Mucosa of descending colon (tissue), 3 donors: ENCODE measurements at regions not wholly inside any gene's neighbourhood (a gene's known extent, or its start where the extent isn't known, plus 50 kb on each side); places are given as distances from the start of the nearest gene placed in this dataset.

Experiments used
- ATAC-seq: fragments of 200-7000 bp; cut with Tn5 transposase; one replicate; pipeline ENCODE4 v1.9.1; 2020; ENCODE audit warnings: mild to moderate bottlenecking, moderate library complexity
- DNase-seq, 3 donors: peaks; one replicate each; pipeline ENCODE4 v3.0.0-alpha.2; 2020
- H3K36me3 ChIP-seq: fragments of 200-600 bp; one replicate; pipeline ENCODE4 v1.8.0; 2021; ENCODE audit warnings: low read depth, mild to moderate bottlenecking
- H3K4me1 ChIP-seq: fragments of 200-600 bp; one replicate; pipeline ENCODE4 v1.8.0; 2021; ENCODE audit warnings: low read depth, mild to moderate bottlenecking
- H3K4me3 ChIP-seq: fragments of 200-600 bp; one replicate; pipeline ENCODE4 v1.8.0; 2021; ENCODE audit warnings: mild to moderate bottlenecking
- H3K9me3 ChIP-seq: fragments of 200-600 bp; one replicate; pipeline ENCODE4 v1.8.0; 2021; ENCODE audit warnings: mild to moderate bottlenecking
- CTCF ChIP-seq: fragments of 200-600 bp; IDR thresholded peaks from one replicate; pipeline ENCODE4 v1.8.0; 2022; ENCODE audit warnings: antibody characterized with exemption, mild to moderate bottlenecking
- intact Hi-C, 2 donors: fragments of 100-400 bp; cut with DNase I in 1 of 2; cut with micrococcal nuclease in 1 of 2; formaldehyde crosslinking; loops; one replicate each; pipeline versions ENCODE4 v1.11.0 to v1.11.1; 2022; cut with DNase I, micrococcal nuclease
- donor health status: DM: no; HTN: no; CAD: no; lungs with moderate emphysema.
- donor health status: DM: no; HTN: no; CAD: no.
- donor health status: DM: no; HTN: yes; CAD: no.

GRCh38 chr22:47517062-47517461 lies 754.6 kb downstream of the TBC1D22A start:
- TF ChIP-seq CTCF = no peak
- H3K9me3 ChIP-seq = no peaks in the 10 kb centered on the region
- DNase-seq = no peak
- ATAC-seq = no peak
- no peaks in the 10 kb centered on the region for H3K4me1 ChIP-seq
- H3K4me3 ChIP-seq = no peak overlapping the region
- H3K36me3 ChIP-seq = no peaks in the 10 kb centered on the region
- intact Hi-C loops = no loop called here

- H3K9me3 ChIP-seq = no peaks in the 10 kb centered on the region
- H3K4me1 ChIP-seq = no peaks in the 10 kb centered on the region
- no peaks in the 10 kb centered on the region for H3K36me3 ChIP-seq
- intact Hi-C loops = no loop called here
- ATAC-seq = no peak
- H3K4me3 ChIP-seq = no peak overlapping the region
- DNase-seq = no peak
- TF ChIP-seq CTCF = no peak
Observed at GRCh38 chr22:47515384-47516125, 753.1 kb downstream of the TBC1D22A start.

GRCh38 chr22:47512617-47513016 lies 750.2 kb downstream of the TBC1D22A start:
- DNase-seq = no peak
- intact Hi-C loops = no loop called here
- H3K9me3 ChIP-seq = no peaks in the 10 kb centered on the region
- H3K4me1 ChIP-seq = no peaks in the 10 kb centered on the region
- no peak for ATAC-seq
- H3K36me3 ChIP-seq = no peaks in the 10 kb centered on the region
- no peak overlapping the region for H3K4me3 ChIP-seq
- TF ChIP-seq CTCF = no peak

- ATAC-seq (no peak), DNase-seq (no peak)
- Histone ChIP-seq H3K4me1 (no peaks in the 10 kb centered on the region), H3K36me3 (no peaks in the 10 kb centered on the region), H3K9me3 (no peaks in the 10 kb centered on the region), H3K4me3 (no peak overlapping the region)
- intact Hi-C loops = no loop called here
- no peak for TF ChIP-seq CTCF
Observed at GRCh38 chr22:47504962-47505361, 742.5 kb downstream of the TBC1D22A start.

GRCh38 chr22:47498969-47499495 lies 736.6 kb downstream of the TBC1D22A start:
- Histone ChIP-seq H3K4me1 (no peaks in the 10 kb centered on the region), H3K4me3 (no peak overlapping the region), H3K36me3 (no peaks in the 10 kb centered on the region), H3K9me3 (no peaks in the 10 kb centered on the region)
- no peak for ATAC-seq
- no peak for TF ChIP-seq CTCF
- DNase-seq = no peak
- intact Hi-C loops = no loop called here

- no peaks in the 10 kb centered on the region for H3K9me3 ChIP-seq
Observed at GRCh38 chr22:47497666-47498065, 735.2 kb downstream of the TBC1D22A start.

More at GRCh38 chr22:47497666-47498065, 735.2 kb downstream of the TBC1D22A start:
- Histone ChIP-seq H3K4me1 (no peaks in the 10 kb centered on the region), H3K4me3 (no peak overlapping the region), H3K36me3 (no peaks in the 10 kb centered on the region)
- intact Hi-C loops = no loop called here
- TF ChIP-seq CTCF = no peak
- no peak for DNase-seq
- no peak for ATAC-seq
